GM12892 (cell line): ENCODE measurements at regions not wholly inside any gene's neighbourhood (a gene's known extent, or its start where the extent isn't known, plus 50 kb on each side); places are given as distances from the start of the nearest gene placed in this dataset.

Source experiments
- DNase-seq: peaks from one replicate; pipeline ENCODE4 v3.0.0; 2011; ENCODE audit not compliant: insufficient read length
- FAIRE-seq: peaks from 2 replicates; lab custom pipeline; 2011; peaks lifted over from hg19 to GRCh38; lab: Jason Lieb, UNC
- POLR2A ChIP-seq: IDR thresholded peaks from 2 replicates; pipeline ENCODE4 v1.6.1; 2011; ENCODE audit warnings: low read depth, low read length, control low read depth
- POLR2AphosphoS5 ChIP-seq: IDR thresholded peaks from 2 replicates; pipeline ENCODE4 v1.6.1; 2011; ENCODE audit warnings: low read depth, low read length, control low read depth
- TAF1 ChIP-seq: IDR thresholded peaks from 2 replicates; pipeline ENCODE4 v1.6.1; 2011; ENCODE audit warnings: low read depth, mild to moderate bottlenecking, control low read depth, low read length, borderline replicate concordance

GRCh38 chr2:239695728-239696240 lies 295.0 kb upstream of the HDAC4 start:
- TF ChIP-seq TAF1 (no peak), POLR2AphosphoS5 (no peak), POLR2A (no peak)
- FAIRE-seq (no peak), DNase-seq (no peak)

- no peak for TF ChIP-seq TAF1
- no peak for TF ChIP-seq POLR2A
- no peak for TF ChIP-seq POLR2AphosphoS5
- FAIRE-seq: no peak
Observed at GRCh38 chr2:239695106-239695727, 294.4 kb upstream of the HDAC4 start.

GRCh38 chr2:239694487-239694886 lies 293.7 kb upstream of the HDAC4 start:
- DNase-seq: no peak
- TF ChIP-seq TAF1 (no peak), POLR2A (no peak), POLR2AphosphoS5 (no peak)
- no peak for FAIRE-seq

More at GRCh38 chr2:239695106-239695727, 294.4 kb upstream of the HDAC4 start:
- DNase-seq: no peak

DNA sequence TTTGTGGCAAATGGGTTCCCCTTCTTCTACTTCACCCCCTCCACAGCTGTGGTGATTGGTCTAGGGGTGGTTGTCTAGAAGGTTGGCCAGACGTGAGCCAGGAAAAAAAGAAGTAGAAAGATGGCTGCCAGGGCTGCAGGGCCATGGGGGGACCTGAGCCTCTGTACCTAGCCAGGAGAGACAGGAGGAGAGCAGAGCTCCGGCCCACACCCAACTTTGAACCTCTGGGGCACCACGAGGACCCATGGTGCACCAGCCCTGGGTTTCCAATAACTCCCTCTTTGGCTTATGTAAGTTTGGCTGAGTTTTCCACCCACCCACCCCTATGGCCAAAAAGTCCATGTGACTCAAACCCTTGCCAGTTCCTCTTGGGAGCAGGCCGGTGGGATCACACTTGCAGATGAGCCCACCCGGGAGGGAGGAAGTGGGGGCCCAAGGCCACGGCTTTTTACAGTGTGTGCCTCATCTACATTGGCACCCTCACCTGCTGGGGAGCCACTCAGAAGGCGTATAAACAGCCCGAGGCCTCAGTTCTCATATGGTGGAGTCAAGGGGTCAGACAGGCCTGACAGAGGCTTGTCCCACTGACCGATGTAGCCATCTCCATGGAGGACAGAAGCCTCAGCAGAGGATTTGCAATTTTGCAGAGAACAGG lies 293.1 kb upstream of the HDAC4 start:
- no peak for DNase-seq
- FAIRE-seq: no peak
- TF ChIP-seq POLR2AphosphoS5: no peak
- no peak for TF ChIP-seq POLR2A
- TF ChIP-seq TAF1: no peak

DNA sequence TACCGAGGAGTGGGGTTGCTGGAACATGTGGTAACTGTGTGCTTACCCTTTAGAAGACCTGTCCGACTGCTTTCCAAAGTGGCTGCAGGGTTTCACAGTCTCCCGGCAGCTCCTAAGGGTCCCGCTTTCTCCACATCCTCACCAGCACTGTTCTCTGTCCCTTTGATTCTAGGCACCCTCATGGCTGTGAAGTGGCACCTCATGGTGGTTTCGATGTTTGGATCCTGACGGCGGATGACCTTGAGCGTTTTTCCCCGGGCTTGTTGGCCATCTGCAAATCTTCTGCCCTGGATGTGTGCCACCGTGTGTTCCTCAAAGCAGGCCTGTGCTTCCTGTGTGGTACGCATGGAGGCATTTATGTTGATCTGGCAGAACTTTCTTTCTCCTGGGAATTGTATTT lies 292.5 kb upstream of the HDAC4 start:
- DNase-seq: no peak
- no peak for TF ChIP-seq POLR2AphosphoS5
- TF ChIP-seq POLR2A: no peak
- TF ChIP-seq TAF1: no peak
- FAIRE-seq: no peak

GRCh38 chr2:239692919-239693318 lies 292.1 kb upstream of the HDAC4 start:
- TF ChIP-seq POLR2A (no peak), POLR2AphosphoS5 (no peak), TAF1 (no peak)
- no peak for DNase-seq
- FAIRE-seq: no peak

DNA sequence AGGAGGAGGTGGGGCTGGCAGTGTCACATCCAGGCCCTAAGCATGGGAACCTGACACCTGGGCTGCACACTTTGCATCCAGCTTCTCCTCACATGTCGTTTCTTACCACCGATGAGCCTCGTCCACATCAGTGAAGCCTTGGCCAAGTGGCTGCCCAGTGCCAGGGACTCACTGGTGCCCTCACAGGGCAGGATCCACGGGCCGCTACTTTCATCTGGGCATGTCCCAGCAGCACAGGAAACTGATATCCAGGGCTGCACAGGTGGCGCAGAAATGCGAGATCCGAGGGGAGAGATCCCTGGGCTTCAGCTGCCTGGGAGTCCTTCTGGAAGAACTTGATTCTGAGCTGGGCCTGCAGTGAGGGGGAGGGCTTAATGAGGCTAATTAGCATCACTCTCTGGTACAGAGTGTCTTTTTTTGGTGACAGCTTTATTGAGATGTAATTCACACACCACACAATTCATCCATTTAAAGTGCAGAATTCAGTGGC lies 291.6 kb upstream of the HDAC4 start:
- DNase-seq: no peak
- no peak for FAIRE-seq
- no peak for TF ChIP-seq POLR2A
- no peak for TF ChIP-seq TAF1
- no peak for TF ChIP-seq POLR2AphosphoS5

GRCh38 chr2:239691720-239692119 lies 290.9 kb upstream of the HDAC4 start:
- FAIRE-seq (no peak), DNase-seq (no peak)
- TF ChIP-seq TAF1 (no peak), POLR2A (no peak), POLR2AphosphoS5 (no peak)

- no peak for DNase-seq
- no peak for FAIRE-seq
- TF ChIP-seq TAF1 (no peak), POLR2AphosphoS5 (no peak), POLR2A (no peak)
Observed at GRCh38 chr2:239690651-239691631, 290.1 kb upstream of the HDAC4 start.

DNA sequence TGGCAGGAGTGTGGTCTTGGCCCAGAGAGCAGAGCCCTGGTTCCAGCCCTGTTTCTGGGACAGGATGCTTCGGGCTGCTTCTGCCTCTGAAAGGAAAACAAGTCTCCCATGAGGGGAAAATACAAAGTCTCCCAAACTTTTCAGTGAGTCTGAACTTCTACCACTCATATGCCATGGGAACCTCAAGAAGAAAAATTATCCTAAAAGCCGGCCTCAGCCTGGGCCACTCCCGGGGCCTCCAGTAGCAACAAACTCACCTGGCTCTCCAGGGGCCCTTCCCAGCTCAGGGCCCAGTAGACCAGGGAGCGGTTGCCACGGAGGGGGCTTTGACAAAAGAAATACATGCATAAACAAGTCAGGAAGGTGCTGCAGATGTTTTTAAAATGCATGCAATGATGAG lies 289.2 kb upstream of the HDAC4 start:
- TF ChIP-seq POLR2AphosphoS5 (no peak), POLR2A (no peak), TAF1 (no peak)
- no peak for DNase-seq
- no peak for FAIRE-seq

- DNase-seq (no peak), FAIRE-seq (no peak)
- TF ChIP-seq POLR2AphosphoS5: no peak
- no peak for TF ChIP-seq POLR2A
- TF ChIP-seq TAF1: no peak
Observed at GRCh38 chr2:239689410-239689809, 288.6 kb upstream of the HDAC4 start.

GRCh38 chr2:239688840-239689239 lies 288.0 kb upstream of the HDAC4 start:
- TF ChIP-seq TAF1 (no peak), POLR2A (no peak), POLR2AphosphoS5 (no peak)
- FAIRE-seq (no peak), DNase-seq (no peak)
